CD14-positive monocyte (primary cell): ENCODE measurements at regions not wholly inside any gene's neighbourhood (a gene's known extent, or its start where the extent isn't known, plus 50 kb on each side); places are given as distances from the start of the nearest gene placed in this dataset.

Experiments used
- DNase-seq, 3 donors: peaks; one replicate each; pipeline ENCODE4 v3.0.0-alpha.2; 2011 to 2022
- H2AFZ ChIP-seq: 2 replicates; pipeline ENCODE4 v1.6.0; 2012; ENCODE audit warnings: mild to moderate bottlenecking, low read depth, low read length, inconsistent platforms; ENCODE audit not compliant: insufficient read depth, poor library complexity, severe bottlenecking
- H3K27ac ChIP-seq, 2 donors: 1 replicate in 1 of 2; 2 replicates in 1 of 2; pipeline ENCODE4 v1.5.1; 2012 to 2013; ENCODE audit warnings: low read length in 2 of 2, control low read depth in 1 of 2, inconsistent platforms in 1 of 2, low read depth in 1 of 2, mild to moderate bottlenecking in 1 of 2
- H3K27me3 ChIP-seq, 2 donors: one replicate each; pipeline versions ENCODE4 v1.6.0 to v1.6.1; 2011 to 2013; ENCODE audit warnings: low read length in 2 of 2; ENCODE audit not compliant: control insufficient read depth in 2 of 2, insufficient read depth in 2 of 2
- H3K36me3 ChIP-seq, 2 donors: replicated peaks in 1 of 2; 1 replicate in 1 of 2; 2 replicates in 1 of 2; pipeline versions ENCODE4 v1.5.1 to v1.6.1; 2012 to 2013; ENCODE audit warnings: low read length in 2 of 2, control low read depth in 1 of 2, inconsistent platforms in 1 of 2, mild to moderate bottlenecking in 1 of 2; ENCODE audit not compliant: insufficient read depth in 2 of 2, control insufficient read depth in 1 of 2
- H3K4me1 ChIP-seq, 2 donors: 1 replicate in 1 of 2; 2 replicates in 1 of 2; pipeline versions ENCODE4 v1.5.1 to v1.6.1; 2012 to 2013; ENCODE audit warnings: low read length in 2 of 2, control low read depth in 1 of 2, inconsistent platforms in 1 of 2, mild to moderate bottlenecking in 1 of 2, moderate library complexity in 1 of 2; ENCODE audit not compliant: insufficient read depth in 2 of 2, control insufficient read depth in 1 of 2
- H3K4me2 ChIP-seq: replicated peaks from 2 replicates; pipeline ENCODE3; 2012; ENCODE audit warnings: low read length, moderate library complexity, mild to moderate bottlenecking; ENCODE audit not compliant: poor library complexity, severe bottlenecking; ENCODE audit errors: extremely low read depth
- H3K4me3 ChIP-seq, 3 experiments: fragments of 200-600 bp in 1 of 3; sonication (generic) in 1 of 3; replicated peaks in 1 of 3; 1 replicate in 2 of 3; 2 replicates in 1 of 3; pipeline ENCODE4 v1.5.1; 2011 to 2013; ENCODE audit warnings: low read length in 3 of 3, mild to moderate bottlenecking in 3 of 3, control low read depth in 2 of 3, low read depth in 2 of 3, inconsistent platforms in 1 of 3, moderate library complexity in 1 of 3
- H3K79me2 ChIP-seq: 2 replicates; pipeline ENCODE4 v1.6.0; 2012; ENCODE audit warnings: mild to moderate bottlenecking, control low read depth, inconsistent platforms, low read length, moderate library complexity; ENCODE audit not compliant: insufficient read depth
- H3K9ac ChIP-seq: 2 replicates; pipeline ENCODE4 v1.6.0; 2017; ENCODE audit warnings: low read length, mild to moderate bottlenecking; ENCODE audit not compliant: insufficient read depth, poor library complexity, severe bottlenecking
- H3K9me3 ChIP-seq, 2 donors: replicated peaks in 1 of 2; 1 replicate in 1 of 2; 2 replicates in 1 of 2; pipeline versions ENCODE4 v1.5.1 to v1.6.1; 2012 to 2013; ENCODE audit warnings: low read length in 2 of 2, control low read depth in 1 of 2; ENCODE audit not compliant: control insufficient read depth in 1 of 2, insufficient read depth in 1 of 2
- H4K20me1 ChIP-seq: 2 replicates; pipeline ENCODE4 v1.6.0; 2012; ENCODE audit warnings: mild to moderate bottlenecking, low read length, control low read depth, moderate library complexity; ENCODE audit not compliant: insufficient read depth
- H3K27ac Mint-ChIP-seq, 7 donors: one replicate each; pipeline ENCODE4 v1.8.0; 2020; ENCODE audit warnings: mild to moderate bottlenecking in 7 of 7, mixed read lengths in 7 of 7, moderate library complexity in 6 of 7, inconsistent platforms in 2 of 7
- H3K27me3 Mint-ChIP-seq, 3 donors: one replicate each; pipeline ENCODE4 v1.8.0; 2021 to 2022; ENCODE audit warnings: low read depth in 3 of 3, mild to moderate bottlenecking in 3 of 3, mixed read lengths in 3 of 3, moderate library complexity in 3 of 3, inconsistent platforms in 1 of 3
- H3K36me3 Mint-ChIP-seq, 2 donors: one replicate each; pipeline ENCODE4 v1.8.0; 2020; ENCODE audit warnings: mixed read lengths in 2 of 2, inconsistent platforms in 1 of 2, mild to moderate bottlenecking in 1 of 2
- H3K4me1 Mint-ChIP-seq: one replicate; pipeline ENCODE4 v1.8.0; 2020; ENCODE audit warnings: mild to moderate bottlenecking, mixed read lengths
- H3K4me3 Mint-ChIP-seq, 2 donors: one replicate each; pipeline ENCODE4 v1.8.0; 2020; ENCODE audit warnings: mild to moderate bottlenecking in 2 of 2, mixed read lengths in 2 of 2, moderate library complexity in 1 of 2
- H3K9me3 Mint-ChIP-seq, 7 donors: one replicate each; pipeline ENCODE4 v1.8.0; 2020 to 2022; ENCODE audit warnings: mixed read lengths in 7 of 7, mild to moderate bottlenecking in 6 of 7, moderate library complexity in 6 of 7, inconsistent platforms in 2 of 7
- WGBS: methylation state at CpG from one replicate; pipeline ENCODE4 v1.1.5; 2013; ENCODE audit warnings: missing lambda C conversion rate; ENCODE audit not compliant: insufficient coverage; 5-methylcytosine and 5-hydroxymethylcytosine counted together
- intact Hi-C, 2 donors: fragments of 100-400 bp; cut with micrococcal nuclease; formaldehyde crosslinking; loops; one replicate each; pipeline versions ENCODE4 v1.15.0 to v1.15.1; 2023
- TF ChIP-seq, protein P1 (sequence below): fragments of 200-600 bp; IDR thresholded peaks from one replicate; pipeline ENCODE4 v1.8.0; 2022; ENCODE audit warnings: antibody characterized with exemption, mild to moderate bottlenecking

DNA sequence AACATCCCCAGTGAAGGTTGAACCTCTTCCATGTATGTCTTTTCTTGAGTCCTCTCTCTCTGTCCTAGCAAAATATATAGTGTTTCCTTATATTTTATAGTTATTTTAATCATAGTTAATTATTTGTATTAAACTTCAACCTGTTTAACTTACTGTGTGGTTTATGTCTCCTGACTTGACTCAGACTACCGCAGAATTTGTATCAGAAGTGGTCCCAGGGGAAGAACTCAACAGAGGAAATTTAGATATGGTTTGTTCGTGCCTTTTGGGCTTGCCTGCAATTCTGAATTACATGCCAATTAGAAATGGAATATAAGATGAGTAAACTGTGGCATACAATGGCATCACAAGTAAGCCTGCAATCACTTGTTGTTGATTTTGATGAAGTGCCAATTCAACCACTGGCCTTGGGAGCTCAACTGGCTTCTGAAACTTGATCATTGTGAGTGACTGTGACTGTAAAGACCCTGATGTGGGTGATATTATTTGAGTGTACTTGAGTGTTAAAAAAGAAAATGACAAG is 1459.5 kb upstream of the PCDH20 start:
- H3K9me3 Mint-ChIP-seq = peaks cover 0 to 9% (median 5%) of the 10 kb centered on the region in 7 donors
- no peaks in the 10 kb centered on the region for H3K27me3 Mint-ChIP-seq
- no peaks in the 10 kb centered on the region for H3K4me1 Mint-ChIP-seq
- Histone ChIP-seq H3K4me3 (no peak overlapping the region), H4K20me1 (no peaks in the 10 kb centered on the region), H3K27me3 (no peaks in the 10 kb centered on the region), H3K4me1 (no peaks in the 10 kb centered on the region), H3K36me3 (no peaks in the 10 kb centered on the region), H3K9ac (no peak overlapping the region), H3K4me2 (no peak overlapping the region), H3K79me2 (no peaks in the 10 kb centered on the region), H3K27ac (no peak overlapping the region), H3K9me3 (peaks cover 12 to 19% of the 10 kb centered on the region in 2 donors), H2AFZ (no peak overlapping the region)
- 76% methylated on average over 2 of the region's 2 CpGs for WGBS
- no peak for DNase-seq
- H3K4me3 Mint-ChIP-seq = no peak overlapping the region
- TF ChIP-seq, protein P1, sequence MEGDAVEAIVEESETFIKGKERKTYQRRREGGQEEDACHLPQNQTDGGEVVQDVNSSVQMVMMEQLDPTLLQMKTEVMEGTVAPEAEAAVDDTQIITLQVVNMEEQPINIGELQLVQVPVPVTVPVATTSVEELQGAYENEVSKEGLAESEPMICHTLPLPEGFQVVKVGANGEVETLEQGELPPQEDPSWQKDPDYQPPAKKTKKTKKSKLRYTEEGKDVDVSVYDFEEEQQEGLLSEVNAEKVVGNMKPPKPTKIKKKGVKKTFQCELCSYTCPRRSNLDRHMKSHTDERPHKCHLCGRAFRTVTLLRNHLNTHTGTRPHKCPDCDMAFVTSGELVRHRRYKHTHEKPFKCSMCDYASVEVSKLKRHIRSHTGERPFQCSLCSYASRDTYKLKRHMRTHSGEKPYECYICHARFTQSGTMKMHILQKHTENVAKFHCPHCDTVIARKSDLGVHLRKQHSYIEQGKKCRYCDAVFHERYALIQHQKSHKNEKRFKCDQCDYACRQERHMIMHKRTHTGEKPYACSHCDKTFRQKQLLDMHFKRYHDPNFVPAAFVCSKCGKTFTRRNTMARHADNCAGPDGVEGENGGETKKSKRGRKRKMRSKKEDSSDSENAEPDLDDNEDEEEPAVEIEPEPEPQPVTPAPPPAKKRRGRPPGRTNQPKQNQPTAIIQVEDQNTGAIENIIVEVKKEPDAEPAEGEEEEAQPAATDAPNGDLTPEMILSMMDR = no peak
- no peak overlapping the region for H3K27ac Mint-ChIP-seq
- no peaks in the 10 kb centered on the region for H3K36me3 Mint-ChIP-seq
- intact Hi-C loops = no loop called here

DNA sequence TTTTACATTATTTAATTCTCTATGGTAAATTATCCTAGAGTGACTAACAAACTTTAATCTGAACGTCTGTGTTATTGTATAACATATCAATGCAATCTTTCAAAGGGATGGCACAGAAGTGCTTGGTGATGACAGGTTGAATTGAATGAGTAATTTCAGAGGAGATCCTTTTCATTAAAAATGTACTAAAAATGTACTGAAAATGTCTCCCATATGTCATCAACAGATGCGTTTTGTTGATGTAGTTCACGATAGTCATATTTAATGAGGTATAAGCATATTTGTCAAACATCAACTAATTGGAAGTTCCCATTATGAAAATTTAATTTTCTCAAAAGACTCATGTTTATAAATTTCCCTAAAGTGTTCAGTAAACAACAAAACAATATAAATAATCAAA is 1434.7 kb upstream of the PCDH20 start:
- H3K9ac ChIP-seq = no peak overlapping the region
- H3K4me1 ChIP-seq = no peaks in the 10 kb centered on the region
- H3K79me2 ChIP-seq = no peaks in the 10 kb centered on the region
- no peak overlapping the region for H3K27ac Mint-ChIP-seq
- no peaks in the 10 kb centered on the region for H3K36me3 Mint-ChIP-seq
- H3K36me3 ChIP-seq = no peaks in the 10 kb centered on the region
- H3K4me2 ChIP-seq = no peak overlapping the region
- TF ChIP-seq, protein P1 = no peak
- no peak overlapping the region for H3K4me3 ChIP-seq
- H3K27me3 ChIP-seq = no peaks in the 10 kb centered on the region
- DNase-seq = no peak
- no peaks in the 10 kb centered on the region for H3K9me3 ChIP-seq
- no peak overlapping the region for H3K27ac ChIP-seq
- no CpG with 5 or more reads among the region's 3 CpGs for WGBS
- H3K4me1 Mint-ChIP-seq = no peaks in the 10 kb centered on the region
- H3K9me3 Mint-ChIP-seq = peaks cover 0 to 2% (median 0%) of the 10 kb centered on the region in 7 donors
- no peaks in the 10 kb centered on the region for H4K20me1 ChIP-seq
- H2AFZ ChIP-seq = no peak overlapping the region
- intact Hi-C loops = no loop called here
- no peak overlapping the region for H3K4me3 Mint-ChIP-seq
- H3K27me3 Mint-ChIP-seq = peaks cover 0 to 3% (median 0%) of the 10 kb centered on the region in 3 donors
